Kidney epithelial cell (primary cell): ENCODE measurements at regions not wholly inside any gene's neighbourhood (a gene's known extent, or its start where the extent isn't known, plus 50 kb on each side); places are given as distances from the start of the nearest gene placed in this dataset.
A peak's percentile ranks its signal among the peaks of the same experiment; 100 is the strongest.
"Not testable (repeated sequence)": the region's sequence is repeated elsewhere in the genome, so short reads cannot be mapped to it uniquely, and the experiment has no call there.

Experiments used
- DNase-seq: peaks from one replicate; pipeline ENCODE4 v3.0.0-alpha.2; 2010; ENCODE audit warnings: low read depth
- H3K27me3 ChIP-seq: 2 replicates; pipeline ENCODE4 v1.6.0; 2011; ENCODE audit warnings: low read length; ENCODE audit not compliant: control insufficient read depth, insufficient read depth
- H3K36me3 ChIP-seq: 2 replicates; pipeline ENCODE4 v1.5.1; 2011; ENCODE audit warnings: low read length; ENCODE audit not compliant: control insufficient read depth, insufficient read depth
- H3K4me3 ChIP-seq: 2 replicates; pipeline ENCODE4 v1.5.1; 2011; ENCODE audit warnings: low read depth, mild to moderate bottlenecking, control low read depth, low read length
- CTCF ChIP-seq: IDR thresholded peaks from 2 replicates; pipeline ENCODE4 v1.5.1; 2011; ENCODE audit warnings: mild to moderate bottlenecking, moderate library complexity, low read length, control low read depth, inconsistent platforms; ENCODE audit not compliant: insufficient read depth, poor library complexity, severe bottlenecking

- peaks cover 3% of the 10 kb centered on the region for H3K27me3 ChIP-seq
- no peak overlapping the region for H3K4me3 ChIP-seq
- no peak for DNase-seq
- no peaks in the 10 kb centered on the region for H3K36me3 ChIP-seq
- TF ChIP-seq CTCF: no peak
Observed at GRCh38 chr15:31437686-31438085, 111.1 kb downstream of the KLF13 start.

GRCh38 chr15:31438601-31439265, 112.1 kb downstream of the KLF13 start:
- no peak for DNase-seq
- no peaks in the 10 kb centered on the region for H3K36me3 ChIP-seq
- no peak for TF ChIP-seq CTCF
- no peaks in the 10 kb centered on the region for H3K27me3 ChIP-seq
- H3K4me3 ChIP-seq: no peak overlapping the region

GRCh38 chr15:31439328-31439727, 112.7 kb downstream of the KLF13 start:
- no peaks in the 10 kb centered on the region for H3K27me3 ChIP-seq
- no peaks in the 10 kb centered on the region for H3K36me3 ChIP-seq
- no peak for DNase-seq
- TF ChIP-seq CTCF: no peak
- no peak overlapping the region for H3K4me3 ChIP-seq

DNA sequence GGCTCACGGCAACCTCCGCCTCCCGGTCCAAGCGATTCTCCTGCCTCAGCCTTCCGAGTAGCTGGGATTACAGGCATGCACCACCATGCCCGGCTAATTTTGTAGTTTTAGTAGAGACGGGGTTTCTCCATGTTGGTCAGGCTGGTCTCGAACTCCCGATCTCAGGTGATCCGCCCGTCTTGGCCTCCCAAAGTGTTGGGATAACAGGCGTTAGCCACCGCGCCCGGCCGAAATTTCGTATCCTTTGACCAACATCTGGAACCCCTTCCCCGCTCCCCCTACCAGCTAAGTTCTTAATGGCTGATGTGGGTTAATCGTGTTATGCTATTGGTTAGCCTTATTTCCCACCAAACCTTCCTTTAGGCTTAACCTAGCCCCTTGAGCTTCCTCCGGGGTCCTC, 113.6 kb downstream of the KLF13 start:
- H3K27me3 ChIP-seq, DNase-seq, H3K36me3 ChIP-seq: not testable (repeated sequence)
- peak overlapping the region; percentile 43 for H3K4me3 ChIP-seq

DNA sequence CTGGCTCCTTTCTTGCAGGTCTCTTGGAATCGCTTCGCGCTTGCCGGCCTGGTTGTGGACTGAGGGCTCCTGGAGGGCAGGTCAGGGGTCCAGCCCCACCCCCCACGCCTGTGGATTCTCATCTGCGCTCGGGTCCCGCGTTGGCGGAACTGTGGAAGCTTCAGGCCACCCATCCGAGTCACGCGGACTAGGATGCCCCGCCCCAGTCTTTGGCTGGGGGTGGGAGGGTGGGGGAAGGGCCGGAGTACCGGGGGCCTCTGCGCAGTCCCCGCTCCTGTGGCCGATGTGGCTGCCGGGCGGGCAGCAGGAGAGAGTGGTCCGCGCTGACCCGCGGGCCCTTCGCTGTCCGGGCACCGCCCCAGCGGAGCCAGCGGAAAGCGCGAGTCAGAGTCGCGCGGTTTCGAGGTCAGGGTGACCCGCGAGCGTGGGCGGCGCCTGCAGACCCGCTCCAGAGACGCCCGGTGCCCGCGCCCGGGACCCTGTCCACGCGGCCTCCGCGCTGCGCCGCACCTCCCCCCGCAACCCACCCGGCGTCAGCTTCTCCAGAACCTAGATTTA, 114.2 kb downstream of the KLF13 start:
- no peak for TF ChIP-seq CTCF
- H3K27me3 ChIP-seq: no peaks in the 10 kb centered on the region
- DNase-seq: no peak
- H3K36me3 ChIP-seq: no peaks in the 10 kb centered on the region
- peak overlapping the region; percentile 43 for H3K4me3 ChIP-seq

GRCh38 chr15:31442226-31442625, 115.6 kb downstream of the KLF13 start:
- TF ChIP-seq CTCF: no peak

More at GRCh38 chr15:31442226-31442625, 115.6 kb downstream of the KLF13 start:
- no peak for DNase-seq
- H3K4me3 ChIP-seq: no peak overlapping the region
- H3K27me3 ChIP-seq: no peaks in the 10 kb centered on the region
- H3K36me3 ChIP-seq: no peaks in the 10 kb centered on the region
